Left ventricle myocardium inferior (tissue), 1 donor: ENCODE measurements at regions not wholly inside any gene's neighbourhood (a gene's known extent, or its start where the extent isn't known, plus 50 kb on each side); places are given as distances from the start of the nearest gene placed in this dataset.

ENCODE experiments used
- DNase-seq: peaks from one replicate; pipeline ENCODE4 v3.0.0-alpha.2; 2020
- H3K27ac ChIP-seq: fragments of 200-600 bp; replicated peaks from 2 replicates; pipeline ENCODE4 v1.8.0; 2021
- H3K27me3 ChIP-seq: fragments of 200-600 bp; 2 replicates; pipeline ENCODE4 v1.8.0; 2021; ENCODE audit warnings: low read depth
- H3K36me3 ChIP-seq: fragments of 200-600 bp; 2 replicates; pipeline ENCODE4 v1.8.0; 2021
- H3K4me1 ChIP-seq: fragments of 200-600 bp; 2 replicates; pipeline ENCODE4 v1.8.0; 2021
- H3K4me3 ChIP-seq: fragments of 200-600 bp; 2 replicates; pipeline ENCODE4 v1.8.0; 2021; ENCODE audit warnings: mild to moderate bottlenecking, moderate library complexity
- H3K9me3 ChIP-seq: fragments of 200-600 bp; replicated peaks from 2 replicates; pipeline ENCODE4 v1.8.0; 2021
- intact Hi-C: fragments of 100-400 bp; cut with micrococcal nuclease; formaldehyde crosslinking; loops from one replicate; pipeline ENCODE4 v1.11.0; 2022
- TF ChIP-seq, protein P1 (sequence below): fragments of 200-600 bp; IDR thresholded peaks from 2 replicates; pipeline ENCODE4 v1.8.0; 2021; ENCODE audit warnings: antibody characterized with exemption, mild to moderate bottlenecking, borderline replicate concordance
- donor health status: DM: no; HTN: yes; CAD: no; lungs with severe emphysema.

DNA sequence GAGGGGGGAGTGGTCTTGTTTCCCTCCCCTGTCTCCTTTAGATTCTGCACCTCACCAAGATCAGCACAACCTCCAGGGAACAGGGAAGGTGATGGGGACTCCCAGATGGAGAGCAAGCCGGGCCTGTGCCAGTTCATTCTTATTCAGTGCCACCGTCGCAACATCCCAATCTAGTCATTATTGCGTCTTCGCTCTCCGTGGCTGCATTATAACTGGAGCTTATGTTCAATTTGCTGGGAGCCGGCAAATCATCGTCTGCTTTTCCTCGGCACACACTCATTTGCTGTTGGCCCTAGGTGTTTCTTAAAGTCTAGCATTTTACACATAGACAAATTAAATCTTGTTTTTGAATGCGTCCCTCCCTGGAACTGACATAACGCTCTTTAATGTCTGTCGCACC is 1269.7 kb downstream of the BRD1 start:
- Histone ChIP-seq H3K4me1 (no peaks in the 10 kb centered on the region), H3K9me3 (no peaks in the 10 kb centered on the region), H3K36me3 (no peaks in the 10 kb centered on the region), H3K27ac (no peak overlapping the region), H3K27me3 (peaks cover 82% of the 10 kb centered on the region), H3K4me3 (no peak overlapping the region)
- intact Hi-C loops = no loop called here
- TF ChIP-seq, protein P1, sequence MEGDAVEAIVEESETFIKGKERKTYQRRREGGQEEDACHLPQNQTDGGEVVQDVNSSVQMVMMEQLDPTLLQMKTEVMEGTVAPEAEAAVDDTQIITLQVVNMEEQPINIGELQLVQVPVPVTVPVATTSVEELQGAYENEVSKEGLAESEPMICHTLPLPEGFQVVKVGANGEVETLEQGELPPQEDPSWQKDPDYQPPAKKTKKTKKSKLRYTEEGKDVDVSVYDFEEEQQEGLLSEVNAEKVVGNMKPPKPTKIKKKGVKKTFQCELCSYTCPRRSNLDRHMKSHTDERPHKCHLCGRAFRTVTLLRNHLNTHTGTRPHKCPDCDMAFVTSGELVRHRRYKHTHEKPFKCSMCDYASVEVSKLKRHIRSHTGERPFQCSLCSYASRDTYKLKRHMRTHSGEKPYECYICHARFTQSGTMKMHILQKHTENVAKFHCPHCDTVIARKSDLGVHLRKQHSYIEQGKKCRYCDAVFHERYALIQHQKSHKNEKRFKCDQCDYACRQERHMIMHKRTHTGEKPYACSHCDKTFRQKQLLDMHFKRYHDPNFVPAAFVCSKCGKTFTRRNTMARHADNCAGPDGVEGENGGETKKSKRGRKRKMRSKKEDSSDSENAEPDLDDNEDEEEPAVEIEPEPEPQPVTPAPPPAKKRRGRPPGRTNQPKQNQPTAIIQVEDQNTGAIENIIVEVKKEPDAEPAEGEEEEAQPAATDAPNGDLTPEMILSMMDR = no peak
- no peak for DNase-seq

DNA sequence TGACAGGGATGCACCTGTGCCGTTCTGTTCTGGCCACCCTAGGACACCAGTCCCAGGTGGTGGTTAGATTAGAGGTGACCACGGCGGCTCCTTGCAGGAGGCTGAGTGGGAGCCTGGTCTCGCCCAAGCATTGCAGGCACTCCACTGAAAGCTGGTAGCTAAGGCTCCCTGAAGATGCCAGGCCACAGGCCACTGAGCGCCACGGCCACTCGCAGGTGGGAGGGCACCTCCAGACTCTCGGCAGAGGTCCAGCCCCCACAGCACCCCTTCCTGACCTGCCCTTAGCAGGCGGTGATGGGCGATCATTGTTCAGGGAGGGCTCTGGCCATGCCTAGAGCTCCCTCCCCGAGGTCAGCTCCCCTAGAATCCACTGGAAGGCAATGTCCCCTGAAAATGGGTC is 1270.2 kb downstream of the BRD1 start:
- intact Hi-C loops = no loop called here
- no peaks in the 10 kb centered on the region for H3K4me1 ChIP-seq
- H3K9me3 ChIP-seq = no peaks in the 10 kb centered on the region
- no peak overlapping the region for H3K4me3 ChIP-seq
- H3K27ac ChIP-seq = no peak overlapping the region
- H3K36me3 ChIP-seq = no peaks in the 10 kb centered on the region
- H3K27me3 ChIP-seq = peaks cover 82% of the 10 kb centered on the region
- TF ChIP-seq, protein P1 = no peak
- DNase-seq = no peak

DNA sequence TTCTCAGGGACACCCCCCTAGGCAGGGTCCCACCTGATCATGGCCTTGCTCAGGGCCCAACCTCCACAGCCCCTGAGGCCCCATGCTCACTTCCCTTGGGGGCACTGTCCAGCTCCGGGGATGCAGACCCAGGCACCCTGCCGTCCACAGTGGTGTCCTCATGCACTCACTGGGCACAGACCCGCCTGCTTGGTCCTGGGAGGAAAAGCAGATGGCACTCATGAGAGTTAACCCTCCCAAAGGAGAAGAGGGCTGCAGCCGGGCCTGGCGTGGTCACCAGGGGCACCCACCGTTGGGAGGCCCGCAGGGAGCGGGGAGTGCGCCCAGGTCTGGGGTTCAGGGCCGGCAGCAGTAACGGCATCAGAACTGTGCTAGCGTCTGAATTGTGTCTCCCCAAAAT is 1270.9 kb downstream of the BRD1 start:
- no peak for DNase-seq
- Histone ChIP-seq H3K36me3 (no peaks in the 10 kb centered on the region), H3K27ac (no peak overlapping the region), H3K27me3 (peaks cover 89% of the 10 kb centered on the region), H3K4me3 (no peak overlapping the region), H3K9me3 (no peaks in the 10 kb centered on the region), H3K4me1 (no peaks in the 10 kb centered on the region)
- TF ChIP-seq, protein P1 = no peak
- intact Hi-C loops = no loop called here

DNA sequence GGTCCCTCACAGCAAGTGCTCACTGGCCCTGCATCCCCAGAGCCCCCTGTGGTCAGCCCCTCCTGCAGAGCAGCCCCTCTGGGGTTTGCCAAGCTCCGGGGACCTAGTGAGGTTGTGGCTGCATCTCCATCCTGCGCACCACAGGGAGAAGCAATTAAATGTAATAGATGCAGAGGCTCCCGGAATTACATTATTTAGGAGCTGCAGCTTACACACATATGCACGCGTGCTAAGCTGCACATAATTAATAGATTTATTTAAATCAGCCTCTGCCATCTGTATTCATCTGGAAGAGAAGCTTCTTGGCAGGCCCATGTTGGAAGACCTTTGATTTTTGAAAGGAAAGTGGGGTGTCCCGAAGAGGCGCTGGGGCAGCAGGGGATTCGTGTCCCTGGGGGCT is 1271.5 kb downstream of the BRD1 start:
- intact Hi-C loops = no loop called here
- DNase-seq = no peak
- no peaks in the 10 kb centered on the region for H3K9me3 ChIP-seq
- H3K4me3 ChIP-seq = no peak overlapping the region
- H3K27ac ChIP-seq = no peak overlapping the region
- H3K27me3 ChIP-seq = peaks cover 89% of the 10 kb centered on the region
- H3K36me3 ChIP-seq = no peaks in the 10 kb centered on the region
- TF ChIP-seq, protein P1 = no peak
- no peaks in the 10 kb centered on the region for H3K4me1 ChIP-seq

DNA sequence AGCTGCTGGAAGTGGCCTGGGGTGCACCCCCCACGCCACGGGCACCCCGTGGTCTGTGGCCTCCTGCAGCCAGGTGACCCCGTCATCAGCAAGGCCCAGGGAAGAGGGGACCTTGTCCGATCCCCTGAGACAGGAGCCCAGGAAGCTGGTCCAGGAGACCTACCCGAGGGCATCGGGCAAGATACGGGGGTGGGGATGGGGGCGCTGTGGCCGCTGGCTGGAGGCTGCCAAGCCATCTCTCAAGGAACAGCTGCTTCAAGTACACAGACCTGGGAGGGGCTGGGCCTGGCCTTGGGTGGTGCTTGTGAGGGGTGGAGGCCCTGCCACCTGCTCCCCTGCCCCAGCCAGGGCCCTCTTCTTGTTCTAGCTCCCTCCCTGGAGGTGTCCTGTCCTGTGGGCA is 1272.1 kb downstream of the BRD1 start:
- no peaks in the 10 kb centered on the region for H3K4me1 ChIP-seq
- no peaks in the 10 kb centered on the region for H3K9me3 ChIP-seq
- TF ChIP-seq, protein P1 = no peak
- no peak overlapping the region for H3K27ac ChIP-seq
- peaks cover 89% of the 10 kb centered on the region for H3K27me3 ChIP-seq
- no peak overlapping the region for H3K4me3 ChIP-seq
- DNase-seq = no peak
- intact Hi-C loops = no loop called here
- no peaks in the 10 kb centered on the region for H3K36me3 ChIP-seq
